Stomach (tissue), 8 donors: ENCODE measurements at regions not wholly inside any gene's neighbourhood (a gene's known extent, or its start where the extent isn't known, plus 50 kb on each side); places are given as distances from the start of the nearest gene placed in this dataset.
"Not testable (repeated sequence)": the region's sequence is repeated elsewhere in the genome, so short reads cannot be mapped to it uniquely, and the experiment has no call there.

Experiments used
- DNase-seq, 2 donors: peaks; one replicate each; pipeline versions ENCODE4 v3.0.0 to v3.0.0-alpha.2; 2013 to 2019
- H3K27ac ChIP-seq, 5 donors: fragments of 200-600 bp in 4 of 5; sonication (generic) in 4 of 5; one replicate each; pipeline ENCODE4 v1.5.1; 2013 to 2019; ENCODE audit warnings: mild to moderate bottlenecking in 1 of 5, moderate library complexity in 1 of 5
- H3K27me3 ChIP-seq, 3 donors: fragments of 200-600 bp; sonication (generic); one replicate each; pipeline ENCODE4 v1.5.1; 2017 to 2019; ENCODE audit warnings: mixed run types in 1 of 3
- H3K36me3 ChIP-seq, 4 donors: fragments of 200-600 bp; sonication (generic); 1 replicate in 3 of 4; 2 replicates in 1 of 4; pipeline ENCODE4 v1.5.1; 2016 to 2019
- H3K4me1 ChIP-seq, 4 donors: fragments of 200-600 bp; sonication (generic); one replicate each; pipeline ENCODE4 v1.5.1; 2016 to 2019
- H3K4me3 ChIP-seq, 4 donors: fragments of 200-600 bp; sonication (generic) in 3 of 4; one replicate each; pipeline ENCODE4 v1.5.1; 2016 to 2019; ENCODE audit warnings: mild to moderate bottlenecking in 1 of 4
- H3K9me3 ChIP-seq, 4 donors: fragments of 200-600 bp; sonication (generic); one replicate each; pipeline ENCODE4 v1.5.1; 2016 to 2019
- EP300 ChIP-seq: sonication (generic); formaldehyde crosslinking; IDR thresholded peaks from one replicate; pipeline ENCODE4 v1.6.1; 2017; ENCODE audit warnings: antibody characterized with exemption
- POLR2A ChIP-seq, 4 donors: fragments of 450-650 bp; IDR thresholded peaks; one replicate each; pipeline ENCODE4 v1.6.1; 2016; ENCODE audit warnings: antibody characterized with exemption in 4 of 4, control low read depth in 2 of 4, mild to moderate bottlenecking in 1 of 4, moderate library complexity in 1 of 4
- POLR2AphosphoS5 ChIP-seq, 3 donors: sonication (generic); formaldehyde crosslinking; IDR thresholded peaks; one replicate each; pipeline ENCODE4 v1.6.1; 2016; ENCODE audit warnings: antibody characterized with exemption in 3 of 3
- WGBS, 5 donors: extraction: QIAGEN DNeasy Blood & Tissue Kit in 3 of 5; methylation state at CpG; one replicate each; pipeline versions ENCODE4 v1.1.5 to v1.1.7; 2013 to 2018; 5-methylcytosine and 5-hydroxymethylcytosine counted together
- intact Hi-C: fragments of 100-400 bp; cut with DNase I; formaldehyde crosslinking; loops from one replicate; pipeline ENCODE4 v1.15.1; 2023; ENCODE audit warnings: low total_unique reads
- TF ChIP-seq, protein P1 (sequence below), 7 experiments: fragments of 450-650 bp in 4 of 7; fragments of 200-600 bp in 3 of 7; sonication (generic) in 3 of 7; IDR thresholded peaks; one replicate each; pipeline ENCODE4 v1.5.1; 2016 to 2019; ENCODE audit warnings: antibody characterized with exemption in 7 of 7, control low read depth in 2 of 7, mild to moderate bottlenecking in 1 of 7
- donor health status: healthy with polysubstance abuse.
- donor health status: Bipolar disorder and iron deficiency.
- donor health status: healthy.

- 46 to 60% (median 49%) methylated on average over 57 to 86 of the region's 86 CpGs for WGBS, 5 donors
- peaks cover 0 to 49% (median 26%) of the 10 kb centered on the region in 3 donors for H3K27me3 ChIP-seq
- peak; percentile 33 to 58 for DNase-seq
- intact Hi-C loops = no loop called here
- H3K4me1 ChIP-seq = peaks cover 7 to 16% (median 12%) of the 10 kb centered on the region in 4 donors
- no peaks in the 10 kb centered on the region for H3K36me3 ChIP-seq
- peak overlapping the region in 1 of 5 donors; percentile 13 for H3K27ac ChIP-seq
- TF ChIP-seq POLR2A (IDR thresholded peaks at IDR 0.05) (no peak), EP300 (no peak), POLR2AphosphoS5 (IDR thresholded peaks at IDR 0.05) (no peak)
- TF ChIP-seq, protein P1, sequence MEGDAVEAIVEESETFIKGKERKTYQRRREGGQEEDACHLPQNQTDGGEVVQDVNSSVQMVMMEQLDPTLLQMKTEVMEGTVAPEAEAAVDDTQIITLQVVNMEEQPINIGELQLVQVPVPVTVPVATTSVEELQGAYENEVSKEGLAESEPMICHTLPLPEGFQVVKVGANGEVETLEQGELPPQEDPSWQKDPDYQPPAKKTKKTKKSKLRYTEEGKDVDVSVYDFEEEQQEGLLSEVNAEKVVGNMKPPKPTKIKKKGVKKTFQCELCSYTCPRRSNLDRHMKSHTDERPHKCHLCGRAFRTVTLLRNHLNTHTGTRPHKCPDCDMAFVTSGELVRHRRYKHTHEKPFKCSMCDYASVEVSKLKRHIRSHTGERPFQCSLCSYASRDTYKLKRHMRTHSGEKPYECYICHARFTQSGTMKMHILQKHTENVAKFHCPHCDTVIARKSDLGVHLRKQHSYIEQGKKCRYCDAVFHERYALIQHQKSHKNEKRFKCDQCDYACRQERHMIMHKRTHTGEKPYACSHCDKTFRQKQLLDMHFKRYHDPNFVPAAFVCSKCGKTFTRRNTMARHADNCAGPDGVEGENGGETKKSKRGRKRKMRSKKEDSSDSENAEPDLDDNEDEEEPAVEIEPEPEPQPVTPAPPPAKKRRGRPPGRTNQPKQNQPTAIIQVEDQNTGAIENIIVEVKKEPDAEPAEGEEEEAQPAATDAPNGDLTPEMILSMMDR (IDR thresholded peaks at IDR 0.05) = no peak
- H3K9me3 ChIP-seq = peaks cover 0 to 4% (median 0%) of the 10 kb centered on the region in 4 donors
- H3K4me3 ChIP-seq = peak overlapping the region; percentile 40 to 47 (median 42)
Observed at GRCh38 chr7:66505531-66506451, 122.9 kb upstream of the KCTD7 start.

DNA sequence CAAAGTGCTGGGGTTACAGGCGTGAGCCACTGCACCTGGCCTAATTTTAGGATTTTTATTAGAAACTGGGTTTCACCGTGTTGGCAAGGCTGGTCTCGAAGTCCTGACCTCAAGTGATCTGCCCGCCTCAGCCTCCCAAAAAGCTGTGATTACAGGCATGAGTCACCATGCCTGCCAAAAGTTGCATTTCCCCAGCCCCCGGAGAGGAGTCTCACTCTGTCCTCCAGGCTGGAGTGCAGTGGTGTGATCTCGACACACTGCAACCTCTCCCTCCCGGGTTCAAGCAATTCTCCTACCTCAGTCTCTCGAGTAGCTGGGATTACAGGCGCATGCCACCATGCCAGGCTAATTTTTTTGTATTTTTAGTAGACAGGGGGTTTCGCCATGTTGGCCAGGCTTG is 122.0 kb upstream of the KCTD7 start:
- H3K9me3 ChIP-seq, intact Hi-C loops, H3K36me3 ChIP-seq, DNase-seq, H3K27ac ChIP-seq: not testable (repeated sequence)
- peaks cover 7 to 16% (median 12%) of the 10 kb centered on the region in 4 donors for H3K4me1 ChIP-seq
- WGBS, 5 donors = 65 to 66% (median 65%) methylated on average over 10 of the region's 10 CpGs
- peak overlapping the region in 2 of 4 donors; percentile 40 to 45 for H3K4me3 ChIP-seq
- peaks cover 0 to 49% (median 26%) of the 10 kb centered on the region in 3 donors for H3K27me3 ChIP-seq

DNA sequence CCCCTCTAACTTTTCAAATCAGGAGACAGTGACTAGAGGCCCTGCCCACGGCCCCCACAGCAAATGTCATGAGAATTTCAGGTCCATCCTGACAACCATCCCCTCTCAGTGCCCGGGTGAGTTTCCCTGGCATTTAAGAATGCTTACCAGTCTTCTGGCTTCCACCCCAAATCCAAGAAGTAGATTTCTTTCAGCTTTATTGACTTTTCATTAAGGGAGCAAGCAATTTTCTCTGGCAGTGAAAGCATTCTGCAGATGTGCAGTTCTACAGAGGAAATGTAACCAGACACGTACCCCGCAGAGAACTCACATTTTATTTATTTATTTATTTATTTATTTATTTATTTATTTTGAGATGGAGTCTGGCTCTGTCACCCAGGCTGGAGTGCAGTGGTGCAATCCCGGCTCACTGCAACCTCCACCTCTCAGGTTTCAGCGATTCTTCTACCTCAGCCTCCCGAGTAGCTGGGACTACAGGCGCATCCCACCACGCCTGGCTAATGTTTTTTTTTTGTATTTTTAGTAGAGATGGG is 120.9 kb upstream of the KCTD7 start:
- 56 to 73% (median 63%) methylated on average over 9 of the region's 9 CpGs for WGBS, 5 donors
- Histone ChIP-seq H3K36me3 (no peaks in the 10 kb centered on the region), H3K4me1 (peaks cover 7 to 16% (median 12%) of the 10 kb centered on the region in 4 donors), H3K4me3 (no peak overlapping the region), H3K27ac (no peak overlapping the region), H3K9me3 (peaks cover 0 to 4% (median 0%) of the 10 kb centered on the region in 4 donors), H3K27me3 (peaks cover 0 to 49% (median 26%) of the 10 kb centered on the region in 3 donors)
- TF ChIP-seq POLR2A (IDR thresholded peaks at IDR 0.05) = no peak
- TF ChIP-seq EP300 = no peak
- no peak for TF ChIP-seq POLR2AphosphoS5 (IDR thresholded peaks at IDR 0.05)
- TF ChIP-seq, protein P1 (IDR thresholded peaks at IDR 0.05) = no peak
- DNase-seq = no peak
- intact Hi-C loops = no loop called here

DNA sequence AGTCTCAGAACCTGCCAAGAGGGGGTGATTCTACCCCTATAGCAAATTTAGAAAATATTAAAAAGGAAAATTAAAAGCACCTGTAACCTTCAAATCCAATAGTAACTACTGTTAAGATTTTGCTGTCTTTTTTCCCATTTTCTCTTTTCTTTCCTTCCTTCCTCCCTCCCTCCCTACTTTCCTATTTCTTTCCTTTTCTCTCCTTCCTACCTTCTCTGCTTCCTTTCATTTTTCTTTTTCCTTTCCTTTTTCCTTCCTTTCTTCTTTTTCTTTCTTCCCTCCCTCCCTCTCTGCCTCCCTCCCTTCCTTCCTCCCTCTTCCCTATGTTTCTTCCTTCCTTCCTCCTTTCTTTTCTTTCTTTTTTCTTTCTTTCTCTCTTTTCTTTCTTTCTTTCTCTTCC is 120.2 kb upstream of the KCTD7 start:
- intact Hi-C loops = no loop called here
- Histone ChIP-seq H3K36me3 (no peaks in the 10 kb centered on the region), H3K9me3 (peaks cover 0 to 4% (median 0%) of the 10 kb centered on the region in 4 donors), H3K27me3 (peaks cover 0 to 48% (median 24%) of the 10 kb centered on the region in 3 donors), H3K4me3 (no peak overlapping the region), H3K27ac (no peak overlapping the region), H3K4me1 (peaks cover 7 to 16% (median 12%) of the 10 kb centered on the region in 4 donors)
- no peak for DNase-seq
- no peak for TF ChIP-seq POLR2A (IDR thresholded peaks at IDR 0.05)
- TF ChIP-seq, protein P1 (IDR thresholded peaks at IDR 0.05) = no peak
- TF ChIP-seq POLR2AphosphoS5 (IDR thresholded peaks at IDR 0.05) = no peak
- no peak for TF ChIP-seq EP300
